Lower leg skin (tissue), 3 donors: ENCODE measurements at regions not wholly inside any gene's neighbourhood (a gene's known extent, or its start where the extent isn't known, plus 50 kb on each side); places are given as distances from the start of the nearest gene placed in this dataset.

ENCODE experiments used
- CTCF ChIP-seq, 3 donors: fragments of 450-650 bp; IDR thresholded peaks; one replicate each; pipeline ENCODE4 v1.5.1; 2016; ENCODE audit warnings: antibody characterized with exemption in 3 of 3, mild to moderate bottlenecking in 3 of 3, moderate library complexity in 2 of 3
- POLR2A ChIP-seq, 2 donors: fragments of 450-650 bp; IDR thresholded peaks; one replicate each; pipeline ENCODE4 v1.6.1; 2016 to 2017; ENCODE audit warnings: antibody characterized with exemption in 2 of 2, mild to moderate bottlenecking in 1 of 2, moderate library complexity in 1 of 2

- no peak for TF ChIP-seq CTCF (IDR thresholded peaks at IDR 0.05)
- no peak for TF ChIP-seq POLR2A (IDR thresholded peaks at IDR 0.05)
Measured at GRCh38 chr2:147634826-147635225, 210.0 kb upstream of the ACVR2A start.
